DMS153 treated with DMSO at 0.1 percent for 48 hours (cell line): ENCODE measurements at regions not wholly inside any gene's neighbourhood (a gene's known extent, or its start where the extent isn't known, plus 50 kb on each side); places are given as distances from the start of the nearest gene placed in this dataset.
"Not testable (repeated sequence)": the region's sequence is repeated elsewhere in the genome, so short reads cannot be mapped to it uniquely, and the experiment has no call there.

ENCODE experiments used
- DNase-seq: peaks from one replicate; lab custom pipeline; 2025; ENCODE audit not compliant: unreplicated experiment; lab: John Stamatoyannopoulos, UW

GRCh38 chr11:130671801-130672700 is 223.6 kb downstream of the ADAMTS15 start:
- DNase-seq = no peak

GRCh38 chr11:130672911-130673310 is 224.5 kb downstream of the ADAMTS15 start:
- no peak for DNase-seq

GRCh38 chr11:130673698-130674097 is 225.3 kb downstream of the ADAMTS15 start:
- DNase-seq = no peak

GRCh38 chr11:130674686-130675308 is 226.4 kb downstream of the ADAMTS15 start:
- DNase-seq = no peak

GRCh38 chr11:130675371-130675821 is 227.0 kb downstream of the ADAMTS15 start:
- DNase-seq = no peak

GRCh38 chr11:130675917-130676316 is 227.5 kb downstream of the ADAMTS15 start:
- DNase-seq = no peak

- no peak for DNase-seq
Measured at GRCh38 chr11:130677486-130678153, 229.2 kb downstream of the ADAMTS15 start.

- no peak for DNase-seq
Measured at GRCh38 chr11:130679247-130679646, 230.8 kb downstream of the ADAMTS15 start.

GRCh38 chr11:130682471-130682870 is 233.8 kb downstream of the SNX19 start:
- DNase-seq = not testable (repeated sequence)

GRCh38 chr11:130689222-130689908 is 226.9 kb downstream of the SNX19 start:
- DNase-seq = no peak

- no peak for DNase-seq
Measured at GRCh38 chr11:130691581-130691980, 224.7 kb downstream of the SNX19 start.

- DNase-seq = no peak
Measured at GRCh38 chr11:130692220-130692619, 224.1 kb downstream of the SNX19 start.

GRCh38 chr11:130693543-130693942 is 222.7 kb downstream of the SNX19 start:
- no peak for DNase-seq

- no peak for DNase-seq
Measured at GRCh38 chr11:130694488-130695045, 221.7 kb downstream of the SNX19 start.

GRCh38 chr11:130698174-130698573 is 218.1 kb downstream of the SNX19 start:
- DNase-seq = no peak

- DNase-seq = no peak
Measured at GRCh38 chr11:130699561-130699960, 216.7 kb downstream of the SNX19 start.

GRCh38 chr11:130700092-130700491 is 216.2 kb downstream of the SNX19 start:
- DNase-seq = no peak

GRCh38 chr11:130703489-130704190 is 212.6 kb downstream of the SNX19 start:
- no peak for DNase-seq

GRCh38 chr11:130705670-130706421 is 210.4 kb downstream of the SNX19 start:
- DNase-seq = no peak
